HG02840 (cell line): ENCODE measurements at regions not wholly inside any gene's neighbourhood (a gene's known extent, or its start where the extent isn't known, plus 50 kb on each side); places are given as distances from the start of the nearest gene placed in this dataset.
A peak's percentile ranks its signal among the peaks of the same experiment; 100 is the strongest.
"Not testable (repeated sequence)": the region's sequence is repeated elsewhere in the genome, so short reads cannot be mapped to it uniquely, and the experiment has no call there.

Experiments used
- ATAC-seq: cut with Tn5 transposase; IDR thresholded peaks from one replicate; pipeline ENCODE4 v1.9.1; 2021; ENCODE audit warnings: mild to moderate bottlenecking, moderate library complexity, moderate number of reproducible peaks; ENCODE audit not compliant: unreplicated experiment, low FRiP score

DNA sequence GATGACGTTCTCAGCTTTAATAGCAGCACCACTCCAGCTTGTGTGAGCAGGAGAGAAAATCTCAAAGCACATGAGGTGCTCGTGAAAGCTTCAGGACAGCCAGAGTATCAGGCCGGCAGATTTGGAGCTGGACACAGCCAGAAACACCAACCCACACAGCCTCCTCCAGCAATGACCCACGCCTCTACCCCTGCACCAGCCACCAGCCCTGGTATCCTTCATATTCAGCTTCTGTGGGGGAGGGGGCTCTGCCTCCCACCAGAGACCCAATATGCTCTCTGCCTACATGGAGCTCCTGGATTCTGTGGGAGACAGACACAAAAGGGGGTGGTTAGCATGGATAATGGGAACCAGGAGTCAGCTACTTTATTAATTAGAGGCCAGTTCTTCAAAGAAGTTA is 133.6 kb upstream of the FMN2 start:
- no peak for ATAC-seq

DNA sequence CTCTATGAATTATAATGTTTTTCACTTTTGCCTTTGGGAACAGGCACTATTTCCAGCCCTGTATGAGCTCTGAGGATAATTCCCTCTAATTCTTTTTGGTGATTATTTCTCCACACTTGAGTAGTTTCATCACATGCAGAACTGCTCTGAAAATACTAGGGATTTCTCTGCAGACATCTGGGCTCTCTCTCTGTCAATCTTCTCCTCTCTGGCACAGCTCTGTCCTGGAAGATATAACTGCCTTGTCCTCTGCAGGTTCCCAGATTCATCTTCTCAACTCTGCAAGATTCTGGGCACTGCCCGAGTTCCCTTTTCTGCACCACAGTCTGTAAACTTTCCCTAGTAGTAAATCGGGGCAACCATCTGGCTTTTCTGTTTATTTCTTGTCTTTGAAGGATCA is 131.3 kb upstream of the FMN2 start:
- ATAC-seq: no peak

DNA sequence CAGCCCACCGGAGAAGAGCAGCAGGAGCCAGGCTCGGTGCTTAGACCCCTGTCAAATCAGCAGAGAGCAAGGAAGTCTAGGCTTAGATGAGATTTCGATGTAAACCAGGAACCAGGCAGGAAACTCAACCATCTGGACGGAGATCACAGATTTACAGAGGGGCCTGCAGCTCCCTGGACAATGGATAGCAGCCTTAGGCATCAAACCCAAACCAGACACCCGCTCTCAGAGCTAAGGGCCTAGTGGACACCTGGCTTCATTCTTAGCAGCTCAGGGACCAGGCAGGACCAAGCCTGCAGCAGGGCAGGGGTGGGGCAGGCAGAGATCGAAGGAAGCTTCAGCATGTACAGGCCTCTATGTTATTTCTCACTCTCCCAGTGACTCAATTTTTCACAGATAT is 127.8 kb upstream of the FMN2 start:
- no peak for ATAC-seq

DNA sequence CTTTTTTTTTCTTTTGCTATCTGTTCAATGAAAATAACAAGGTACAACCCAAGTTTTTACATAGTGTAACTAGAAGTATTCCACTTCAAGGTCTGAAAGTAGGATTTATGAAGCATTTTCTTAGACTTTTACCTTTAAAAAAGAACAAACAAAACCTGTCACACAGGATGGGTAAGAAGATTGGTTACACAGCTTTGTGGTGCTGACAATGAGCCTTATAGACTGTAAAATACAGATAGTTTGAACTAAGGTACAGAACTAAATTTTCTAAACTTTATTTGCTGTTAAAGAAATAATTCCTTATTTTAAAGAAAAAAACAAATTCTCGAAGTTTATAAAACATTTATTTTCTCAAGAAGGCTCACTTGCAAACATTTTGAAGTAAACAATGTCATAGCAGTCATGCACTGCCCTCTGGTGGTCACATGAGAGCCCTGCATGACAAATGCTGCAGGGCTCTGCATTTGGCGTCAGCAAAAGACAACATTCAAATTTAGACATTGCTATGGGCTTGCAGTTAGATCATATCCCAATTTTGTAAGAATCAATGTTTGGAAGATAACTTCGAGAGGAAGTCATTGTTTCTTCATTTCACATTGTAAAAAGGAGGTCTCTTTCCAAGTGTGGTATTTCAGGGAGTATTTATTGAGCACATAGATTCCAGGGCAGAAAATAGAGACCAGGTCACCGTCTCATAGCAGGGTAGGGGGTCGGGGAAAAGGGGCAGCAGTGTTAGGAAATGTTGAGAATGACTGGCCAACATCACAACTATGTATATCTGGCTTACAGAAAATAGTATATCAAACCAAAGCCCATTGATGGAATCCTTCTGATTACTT is 115.3 kb upstream of the FMN2 start:
- peak; percentile 68 for ATAC-seq

DNA sequence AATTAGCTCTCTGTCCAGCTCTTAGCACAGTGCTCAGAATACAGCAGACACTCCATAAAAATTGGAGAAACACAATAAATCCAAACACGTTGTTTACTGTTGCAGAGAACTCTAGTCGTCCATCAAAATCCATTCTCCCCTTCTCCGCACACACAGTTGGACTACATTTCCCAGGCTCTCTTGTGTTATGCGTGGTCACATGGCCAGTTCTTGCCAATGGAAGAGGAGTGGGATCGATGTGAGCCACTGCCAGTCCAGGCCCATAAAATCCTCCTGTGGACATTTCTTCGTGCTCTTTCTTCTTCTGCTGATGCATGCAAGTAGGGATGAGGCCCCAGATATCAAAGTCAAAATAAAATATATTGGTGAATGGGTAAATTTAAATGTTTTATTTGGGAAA is 114.3 kb upstream of the FMN2 start:
- no peak for ATAC-seq

DNA sequence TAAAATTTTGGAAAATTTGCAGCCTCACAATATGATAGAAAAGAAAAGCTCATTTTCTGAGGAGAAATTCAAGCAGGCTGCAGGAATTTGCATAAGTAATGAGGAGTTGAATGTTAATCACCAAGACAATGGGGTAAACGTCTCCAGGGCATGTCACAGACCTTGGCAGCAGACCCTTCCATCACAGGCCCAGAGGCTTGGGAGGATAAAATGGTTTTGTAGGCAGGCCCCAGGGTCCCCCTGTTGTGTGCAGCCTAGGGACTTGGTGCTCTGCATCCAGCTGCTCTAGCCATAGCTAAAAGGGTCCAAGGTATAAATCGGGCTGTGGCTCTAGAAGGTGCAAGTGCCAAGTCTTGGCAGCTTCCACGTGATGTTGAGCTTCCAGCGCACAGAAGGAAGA is 112.2 kb upstream of the FMN2 start:
- no peak for ATAC-seq

DNA sequence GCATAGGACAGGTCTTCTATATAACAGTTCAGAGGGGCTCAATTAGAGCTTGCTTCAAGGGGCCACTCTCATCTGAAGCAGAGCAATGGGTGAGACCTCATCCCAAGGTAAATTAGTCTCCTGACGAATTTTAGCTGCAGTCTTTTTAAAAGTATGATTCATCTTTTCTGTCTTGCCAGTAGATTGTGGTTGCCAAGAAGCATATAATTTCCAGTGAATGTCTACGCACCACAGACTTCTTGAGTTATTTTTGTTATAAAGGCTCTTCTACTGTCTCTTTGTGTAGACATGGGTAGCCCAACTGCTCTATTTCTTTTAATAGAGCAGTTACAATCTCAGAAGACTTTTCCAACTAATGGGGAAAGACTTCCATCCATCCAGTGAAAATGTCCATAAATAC is 108.9 kb upstream of the FMN2 start:
- no peak for ATAC-seq

DNA sequence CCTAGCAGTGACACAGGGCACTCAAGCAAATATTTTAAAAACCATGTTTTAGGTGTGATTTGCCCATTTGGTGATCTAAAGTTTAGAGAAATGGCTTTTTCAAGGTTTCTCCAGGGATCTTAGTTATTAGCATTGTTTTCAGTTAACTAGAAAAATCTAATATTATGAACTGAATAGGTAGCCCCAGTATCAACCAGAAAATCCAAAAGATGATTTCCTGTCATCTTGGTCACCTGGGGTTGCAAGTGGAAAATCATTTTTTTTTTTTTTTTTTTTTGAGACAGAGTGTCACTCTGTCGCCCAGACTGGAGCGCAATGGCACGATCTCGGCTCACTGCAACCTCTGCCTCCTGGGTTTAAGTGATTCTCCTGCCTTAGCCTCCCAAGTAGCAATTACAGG is 106.6 kb upstream of the FMN2 start:
- ATAC-seq: no peak

DNA sequence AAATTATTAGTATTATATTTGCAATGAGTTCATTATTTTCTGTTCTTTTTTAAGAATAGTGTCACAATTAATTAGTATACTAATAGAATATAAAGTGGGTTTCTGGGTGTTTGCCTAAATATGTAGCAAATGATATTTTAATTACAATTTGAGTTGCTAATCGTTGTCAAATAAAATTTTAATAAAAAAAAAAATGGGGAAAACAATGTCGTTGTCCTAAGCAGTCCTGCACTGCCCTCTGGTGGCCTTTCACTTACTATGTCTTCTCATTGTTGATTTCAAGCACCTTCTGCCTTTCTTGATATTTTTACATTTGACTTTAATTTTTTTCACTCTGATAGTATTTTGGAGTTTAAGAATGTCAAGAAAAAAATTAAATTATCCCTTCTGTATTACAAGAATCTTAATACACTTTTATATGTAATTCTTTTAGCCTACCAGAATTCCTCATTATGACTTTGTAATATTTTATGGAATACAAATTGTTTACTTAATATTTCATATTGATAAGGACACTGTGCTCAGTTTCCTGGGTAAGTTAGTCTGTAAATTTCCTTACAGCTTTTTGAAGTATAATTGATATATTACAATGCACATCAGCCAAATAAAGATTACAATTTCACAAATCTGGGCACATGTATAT is 104.5 kb upstream of the FMN2 start:
- no peak for ATAC-seq

DNA sequence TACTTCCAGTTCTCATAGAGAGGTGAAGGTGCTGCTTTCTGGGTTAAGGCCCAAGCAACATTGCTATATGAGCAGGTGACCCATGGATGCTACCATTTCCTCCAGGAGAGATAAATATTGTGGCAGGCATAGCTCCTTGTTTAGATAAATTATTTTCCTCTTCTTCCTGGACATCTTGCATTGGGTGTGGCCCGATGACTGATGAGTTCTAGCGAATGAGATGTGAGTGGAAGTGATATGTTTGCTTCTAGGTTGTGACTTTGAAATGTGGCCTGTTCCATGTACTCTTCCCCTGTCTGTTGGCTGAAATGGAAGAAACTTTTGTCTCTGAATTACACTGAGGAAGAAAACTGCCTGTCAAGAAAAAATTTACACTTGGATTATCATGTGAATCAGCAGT is 101.7 kb upstream of the FMN2 start:
- ATAC-seq: no peak

DNA sequence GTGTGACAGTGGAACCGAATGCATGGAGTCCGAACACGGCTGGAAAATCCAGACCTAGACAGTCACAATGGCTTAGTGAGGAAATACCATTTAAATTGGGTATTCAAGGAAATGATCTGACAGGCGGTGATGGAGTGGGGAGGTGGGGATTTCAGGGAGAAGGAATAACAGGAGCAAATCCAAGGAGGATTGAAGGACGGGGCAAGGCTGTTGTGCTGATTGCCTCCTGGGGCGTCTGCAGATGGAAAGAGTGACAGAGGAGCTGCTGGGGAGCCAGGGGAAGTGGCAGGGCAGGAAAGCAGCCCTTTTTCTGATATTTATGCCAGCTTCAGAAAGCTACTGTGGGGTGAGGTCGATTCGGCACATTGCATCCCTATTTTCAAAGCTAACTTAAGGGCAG is 99.1 kb upstream of the FMN2 start:
- ATAC-seq: not testable (repeated sequence)

DNA sequence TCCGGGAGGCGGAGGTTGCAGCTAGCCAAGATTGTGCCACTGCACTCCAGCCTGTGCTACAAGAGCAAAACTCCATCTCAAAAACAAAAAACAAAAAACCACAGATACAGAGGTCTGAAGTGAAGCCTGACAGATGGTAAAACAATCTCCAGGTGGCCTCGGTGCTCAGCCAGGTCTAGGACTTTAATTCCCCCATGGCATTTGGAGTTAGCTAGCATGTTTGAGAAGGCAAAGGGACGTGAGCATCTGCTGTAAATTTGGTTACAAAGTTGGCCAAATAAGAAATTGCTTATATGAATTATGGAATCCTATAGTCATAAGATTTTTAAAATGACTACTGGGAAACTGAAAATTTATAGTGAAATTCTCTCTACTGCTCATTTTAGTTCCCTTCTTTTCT is 98.3 kb upstream of the FMN2 start:
- ATAC-seq: no peak

DNA sequence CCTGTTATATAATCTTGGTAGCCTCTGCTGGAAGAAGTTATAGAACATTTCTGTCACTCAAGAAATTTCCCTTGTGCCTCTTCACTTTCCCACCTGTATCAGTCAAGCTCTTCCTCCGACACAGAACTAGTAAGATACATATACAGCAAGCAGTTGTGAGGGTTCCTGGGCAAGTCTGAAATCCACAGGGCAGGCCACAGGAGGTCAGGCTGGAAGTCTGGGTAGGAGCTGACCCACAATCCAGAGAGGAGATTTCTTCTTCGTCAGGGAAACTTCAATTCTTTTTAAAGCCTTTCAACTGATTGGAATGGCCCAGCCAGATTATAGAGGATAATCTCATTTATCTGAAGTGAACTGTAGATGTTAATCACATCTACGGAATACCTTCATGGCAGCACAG is 96.4 kb upstream of the FMN2 start:
- ATAC-seq: no peak

DNA sequence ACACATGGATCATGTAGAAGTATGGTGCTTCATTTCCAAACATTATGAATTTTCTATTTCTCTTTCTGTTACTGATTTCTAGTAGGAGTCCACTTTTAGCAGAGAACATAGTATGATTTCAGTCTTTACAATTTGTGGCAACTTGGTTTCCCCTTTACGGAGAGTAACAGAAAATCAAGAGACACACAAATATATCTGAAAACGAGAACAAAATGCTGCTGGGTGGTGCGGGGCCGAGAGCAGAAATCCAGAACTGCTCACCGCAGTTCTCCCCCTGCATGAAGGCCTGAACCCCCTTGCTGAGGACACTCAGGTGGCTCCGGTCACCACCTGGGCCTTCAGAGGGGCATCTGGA is 94.5 kb upstream of the FMN2 start:
- ATAC-seq: no peak

DNA sequence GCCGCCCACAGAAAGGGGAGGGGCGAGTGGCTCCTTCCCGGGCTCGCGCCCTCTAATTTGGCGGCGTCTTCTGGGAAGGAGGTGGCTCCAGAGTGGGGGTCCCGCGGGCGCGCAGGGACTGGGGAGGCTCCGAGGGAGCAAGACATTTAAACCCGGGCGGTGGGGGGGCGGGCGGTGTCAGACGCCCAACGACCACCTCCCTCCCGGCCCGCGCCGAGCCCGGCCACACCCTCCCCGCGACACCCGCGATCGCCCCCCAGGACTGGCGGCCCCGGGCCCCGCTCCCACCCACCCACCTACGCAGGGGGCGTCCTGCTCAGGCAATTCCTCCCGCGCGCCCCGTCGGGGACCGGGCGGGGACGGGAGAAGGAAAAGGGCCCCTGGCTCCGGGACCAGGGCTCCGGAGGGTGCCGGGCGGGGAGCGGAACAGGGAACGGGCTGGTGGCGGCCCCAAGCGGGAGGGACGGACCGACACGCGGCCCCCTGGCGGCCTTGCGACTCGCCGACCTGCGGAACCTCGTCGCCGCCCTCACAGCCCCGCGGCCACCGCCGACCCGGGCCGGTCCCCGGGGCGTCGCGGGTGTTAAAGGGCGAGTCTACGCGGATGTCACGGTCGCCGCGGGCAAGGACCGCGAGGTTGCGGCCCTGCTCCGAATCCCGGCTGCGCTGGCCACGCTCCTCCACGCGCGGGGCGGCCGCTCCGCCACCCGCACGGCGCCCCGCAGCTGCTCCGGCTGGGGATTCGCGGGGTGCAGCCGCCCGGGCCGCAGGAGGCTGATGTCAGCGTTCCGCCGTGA is 94.0 kb upstream of the FMN2 start:
- no peak for ATAC-seq

DNA sequence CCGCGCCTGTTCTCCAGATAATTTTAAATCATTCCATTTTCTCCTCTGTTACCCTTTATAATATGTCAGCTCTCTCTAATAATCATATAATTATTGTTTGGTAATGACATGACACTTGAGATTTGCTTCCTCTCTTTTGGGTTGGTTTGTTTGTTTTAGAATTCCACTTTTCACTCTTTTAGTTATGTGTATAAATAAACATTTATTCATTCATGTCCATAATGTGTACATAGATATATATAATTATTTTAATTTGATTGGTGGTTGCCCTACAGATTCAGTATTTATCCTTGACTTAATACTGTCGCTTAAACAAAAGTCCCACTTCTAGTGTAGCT is 93.4 kb upstream of the FMN2 start:
- no peak for ATAC-seq

DNA sequence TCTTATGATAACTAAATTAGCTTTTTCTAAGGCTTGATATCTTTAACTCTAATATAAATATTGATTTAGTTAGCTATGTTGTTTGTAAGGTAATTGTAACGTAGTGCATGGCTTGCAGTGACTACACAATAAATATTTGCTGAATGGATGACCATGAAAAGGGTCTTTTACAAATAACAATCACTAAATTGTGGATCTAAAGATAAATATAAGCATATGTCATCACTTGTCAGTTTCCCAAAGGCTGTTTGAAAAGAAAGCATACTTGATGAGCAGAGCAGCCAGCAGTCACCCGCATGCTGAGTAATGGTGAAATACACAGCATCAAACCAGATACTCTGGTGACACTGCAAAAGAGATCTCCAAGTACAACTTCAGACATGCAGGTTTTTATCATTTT is 92.5 kb upstream of the FMN2 start:
- no peak for ATAC-seq

DNA sequence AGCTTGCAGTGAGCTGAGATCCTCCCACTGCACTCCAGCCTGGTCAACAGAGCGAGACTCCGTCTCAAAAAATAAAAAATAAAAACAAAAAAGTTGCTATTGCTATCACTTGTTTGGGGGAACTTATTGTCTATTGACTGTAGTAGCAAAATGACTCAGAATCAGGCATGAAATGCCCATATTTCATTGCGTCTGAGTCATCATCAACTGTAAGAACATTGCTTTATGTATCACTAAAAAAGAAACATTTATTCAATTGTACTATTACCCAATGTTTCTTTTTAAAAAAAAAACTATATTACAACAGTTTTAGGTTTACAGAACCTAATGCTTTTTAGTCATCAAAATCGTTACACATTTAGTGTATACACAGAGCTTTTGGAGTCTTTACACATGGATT is 91.0 kb upstream of the FMN2 start:
- no peak for ATAC-seq

DNA sequence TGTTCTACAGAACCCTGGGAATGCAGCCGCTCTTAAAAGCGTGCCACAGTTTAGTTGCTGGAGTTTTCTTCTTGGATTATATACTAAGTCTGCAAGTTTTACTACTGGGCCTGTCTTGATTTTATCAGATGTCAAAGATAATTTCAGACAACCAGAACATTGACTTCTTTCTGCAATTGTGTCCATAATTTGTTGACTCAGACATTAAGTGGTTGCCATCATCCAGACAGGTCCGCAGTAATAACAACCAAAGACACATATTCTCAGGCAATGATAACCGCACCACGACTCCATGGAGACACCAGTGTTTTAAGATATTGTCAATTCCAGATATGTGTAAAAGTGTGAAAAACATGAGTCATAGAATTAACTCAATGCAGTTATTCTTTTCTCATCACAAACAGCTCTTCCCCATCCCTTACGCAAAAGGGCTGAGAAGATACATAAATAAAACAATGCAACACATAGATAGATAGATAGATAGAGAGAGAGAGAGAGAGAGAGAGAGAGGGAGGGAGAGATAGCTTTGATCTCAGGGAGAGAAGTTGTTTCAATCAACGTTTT is 90.4 kb upstream of the FMN2 start:
- ATAC-seq: no peak

DNA sequence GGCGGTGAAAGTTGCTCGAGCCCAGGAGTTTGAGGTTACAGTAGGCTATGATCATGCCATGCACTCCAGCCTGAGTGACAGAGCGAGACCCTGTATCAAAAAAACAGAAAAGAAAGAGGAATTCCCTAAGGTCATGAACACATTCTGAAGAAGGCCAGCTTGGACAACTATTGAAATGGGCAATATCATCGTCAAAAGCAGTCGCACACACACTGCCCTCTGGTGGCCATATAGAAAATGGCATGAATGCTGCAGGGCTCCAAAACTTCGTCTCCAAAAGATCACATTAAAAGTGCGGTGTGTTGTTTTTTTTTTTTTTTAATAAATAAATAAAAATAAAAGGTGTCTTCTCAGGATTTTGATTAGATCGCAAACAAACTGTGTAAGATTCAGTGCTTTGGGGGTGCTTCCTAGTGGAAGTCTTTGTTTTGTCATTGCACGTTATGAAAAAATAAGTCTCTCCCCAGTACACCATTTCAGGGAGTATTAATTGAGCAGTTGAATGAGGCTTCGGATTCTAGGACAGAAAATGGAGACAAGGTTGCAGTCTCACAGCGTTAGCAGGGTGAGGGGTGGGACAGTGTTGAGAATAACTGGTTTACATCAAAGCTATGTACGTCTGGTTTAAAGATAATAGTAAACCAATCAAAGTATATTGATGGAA is 87.5 kb upstream of the FMN2 start:
- no peak for ATAC-seq
